ENCODE measurements at regions not wholly inside any gene's neighbourhood (a gene's known extent, or its start where the extent isn't known, plus 50 kb on each side); places are given as distances from the start of the nearest gene placed in this dataset.
"Not testable (repeated sequence)": the region's sequence is repeated elsewhere in the genome, so short reads cannot be mapped to it uniquely, and the experiment has no call there.

GRCh38 chr20:29320216-29320949, 1937.1 kb upstream of the DEFB115 start:
- DNase-seq (ENCODE audit: low spot score) = not testable (repeated sequence)

- not testable (repeated sequence) for DNase-seq (ENCODE audit: low spot score)
Measured at GRCh38 chr20:29323631-29324515, 1933.6 kb upstream of the DEFB115 start.

DNA sequence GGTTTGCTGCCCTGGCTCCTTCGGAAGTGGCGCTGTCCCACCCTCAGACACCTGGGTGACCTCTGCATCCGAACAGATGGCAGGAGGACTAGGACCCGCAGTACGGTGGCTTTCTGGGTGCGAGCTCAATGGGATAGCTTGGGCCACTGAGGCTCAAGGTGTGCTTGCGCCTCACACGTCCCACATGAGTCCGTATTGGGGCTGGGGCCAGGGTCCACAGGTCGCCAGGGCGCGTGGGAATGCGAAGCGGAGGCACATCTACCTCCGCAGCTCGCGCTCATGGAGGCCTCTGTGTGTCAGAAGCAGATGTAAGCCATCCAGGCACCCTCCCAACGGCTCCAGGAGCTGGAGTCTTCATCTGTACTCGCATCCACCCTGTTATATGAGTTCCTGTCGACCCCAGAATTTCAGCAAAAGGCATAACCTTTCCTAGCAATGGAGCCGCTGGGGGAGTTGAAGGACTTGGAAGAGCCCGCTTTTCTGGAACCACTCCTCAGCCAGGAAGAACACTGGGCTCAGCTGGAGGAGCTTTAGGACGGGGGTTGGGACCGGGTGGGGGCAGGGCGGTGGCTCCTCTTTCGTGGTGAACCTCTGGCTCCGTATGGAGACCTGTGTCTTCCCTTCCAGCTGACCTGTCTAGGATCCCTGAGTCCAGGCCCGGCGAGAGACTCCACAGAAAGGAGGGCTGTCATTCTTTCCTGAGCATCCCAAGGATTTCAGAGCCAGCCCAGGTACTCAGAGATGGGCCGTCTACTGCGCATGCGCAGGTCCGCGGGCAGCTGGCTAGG, 1932.8 kb upstream of the DEFB115 start:
- DNase-seq (ENCODE audit: low spot score) = not testable (repeated sequence)

GRCh38 chr20:29325304-29325640, 1932.2 kb upstream of the DEFB115 start:
- DNase-seq (ENCODE audit: low spot score) = no peak

DNA sequence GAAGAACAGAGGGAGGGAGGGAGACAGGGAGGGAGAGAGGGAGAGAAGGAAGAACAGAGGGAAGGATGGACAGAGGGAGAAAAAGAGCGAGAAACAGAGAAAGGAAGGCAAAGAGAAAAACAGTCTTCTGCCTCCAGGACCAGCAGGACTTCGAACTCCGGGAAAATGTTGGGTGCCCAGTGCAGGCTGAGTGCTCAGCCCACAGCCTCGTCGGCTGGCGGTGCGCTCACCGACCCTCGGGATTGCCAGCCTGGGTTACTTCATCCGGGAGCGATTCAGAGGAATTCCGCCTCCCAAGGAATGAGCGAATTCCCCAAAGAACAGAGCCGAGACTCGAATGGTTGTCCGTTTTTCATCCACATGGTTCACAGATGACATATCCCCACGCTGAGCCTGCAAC, 1931.7 kb upstream of the DEFB115 start:
- not testable (repeated sequence) for DNase-seq (ENCODE audit: low spot score)

DNA sequence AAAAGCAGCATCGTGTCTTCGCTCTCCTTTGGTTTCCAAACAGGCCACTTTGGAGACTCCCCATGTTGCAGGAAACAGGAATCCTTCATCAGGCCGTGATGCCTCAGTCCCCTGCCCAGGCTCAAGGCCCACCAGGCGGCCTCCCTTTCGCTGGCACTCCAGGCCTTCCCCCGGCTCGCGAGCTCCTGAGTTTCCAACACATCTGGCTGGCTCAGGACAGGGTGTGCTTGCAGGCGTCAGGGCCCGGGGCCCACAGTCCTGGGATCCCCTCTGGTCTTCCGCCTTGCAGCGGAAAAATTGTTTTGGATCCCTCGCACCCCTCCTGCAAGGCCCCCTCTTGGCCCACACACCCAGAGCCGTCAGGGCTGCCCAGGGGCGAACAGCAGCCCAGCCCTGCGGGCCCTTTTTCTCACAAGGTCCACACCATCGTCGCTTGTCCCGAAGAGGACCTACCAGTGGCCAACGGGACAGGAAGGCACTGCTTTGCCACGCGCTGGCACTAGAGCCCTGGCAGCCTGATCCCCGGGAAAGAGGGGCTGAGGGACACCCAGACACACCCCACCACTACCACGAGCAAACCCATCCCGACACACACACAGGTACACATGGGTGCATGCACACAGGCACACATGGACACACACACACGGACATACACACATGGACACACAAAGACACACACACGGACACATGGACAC, 1930.9 kb upstream of the DEFB115 start:
- DNase-seq (ENCODE audit: low spot score) = no peak

GRCh38 chr20:29327600-29328420, 1929.7 kb upstream of the DEFB115 start:
- not testable (repeated sequence) for DNase-seq (ENCODE audit: low spot score)

DNA sequence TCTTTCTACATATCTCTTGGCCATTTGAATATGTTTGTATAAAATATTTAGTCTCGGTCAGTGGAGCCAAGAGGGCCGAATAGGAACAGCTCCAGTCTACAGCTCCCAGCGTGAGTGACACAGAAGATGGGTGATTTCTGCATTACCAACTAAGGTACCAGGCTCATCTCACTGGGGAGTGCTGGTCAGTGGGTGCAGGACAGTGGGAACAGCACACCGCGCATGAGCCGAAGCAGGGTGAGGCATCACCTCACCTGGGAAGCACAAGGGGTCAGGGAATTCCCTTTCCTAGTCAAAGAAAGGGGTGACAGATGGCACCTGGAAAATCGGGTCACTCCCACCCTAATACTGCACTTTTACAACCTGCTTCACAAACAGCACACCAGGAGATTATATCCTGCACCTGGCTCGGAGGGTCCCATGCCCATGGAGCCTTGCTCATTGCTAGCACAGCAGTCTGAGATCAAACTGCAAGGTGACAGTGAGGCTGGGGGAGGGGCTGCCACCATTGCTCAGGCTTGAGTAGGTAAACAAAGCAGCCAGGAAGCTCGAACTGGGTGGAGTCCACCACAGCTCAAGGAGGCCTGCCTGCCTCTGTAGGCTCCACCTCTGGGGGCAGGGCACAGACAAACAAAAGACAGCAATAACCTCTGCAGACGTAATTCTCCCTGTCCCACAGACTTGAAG, 1926.9 kb upstream of the DEFB115 start:
- DNase-seq (ENCODE audit: low spot score) = not testable (repeated sequence)

GRCh38 chr20:29349836-29350235, 1907.6 kb upstream of the DEFB115 start:
- no peak for DNase-seq (ENCODE audit: low spot score)

- DNase-seq (ENCODE audit: low spot score) = not testable (repeated sequence)
Measured at GRCh38 chr20:29375937-29376336, 1881.5 kb upstream of the DEFB115 start.

DNA sequence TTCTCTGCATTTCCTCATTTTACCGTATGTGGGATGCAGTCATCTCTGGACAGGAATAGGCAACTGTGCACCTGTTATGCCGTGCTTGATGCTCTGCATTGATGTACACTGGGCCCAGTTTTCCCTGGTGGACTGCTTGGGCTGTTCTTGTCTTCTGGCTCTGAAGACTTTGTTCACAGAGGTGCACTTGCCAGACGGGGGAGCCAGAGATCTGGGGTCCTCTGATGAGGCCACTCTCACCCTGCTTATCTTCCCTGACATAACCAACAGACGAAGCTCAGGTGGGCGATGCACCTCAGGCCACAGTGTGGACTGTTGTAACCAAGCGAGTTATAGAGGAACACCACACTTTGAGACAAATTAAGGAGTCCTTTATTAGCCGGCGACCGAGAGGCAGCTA, 1864.6 kb upstream of the DEFB115 start:
- not testable (repeated sequence) for DNase-seq (ENCODE audit: low spot score)

GRCh38 chr20:29408034-29408695, 1849.3 kb upstream of the DEFB115 start:
- DNase-seq (ENCODE audit: low spot score) = no peak

DNA sequence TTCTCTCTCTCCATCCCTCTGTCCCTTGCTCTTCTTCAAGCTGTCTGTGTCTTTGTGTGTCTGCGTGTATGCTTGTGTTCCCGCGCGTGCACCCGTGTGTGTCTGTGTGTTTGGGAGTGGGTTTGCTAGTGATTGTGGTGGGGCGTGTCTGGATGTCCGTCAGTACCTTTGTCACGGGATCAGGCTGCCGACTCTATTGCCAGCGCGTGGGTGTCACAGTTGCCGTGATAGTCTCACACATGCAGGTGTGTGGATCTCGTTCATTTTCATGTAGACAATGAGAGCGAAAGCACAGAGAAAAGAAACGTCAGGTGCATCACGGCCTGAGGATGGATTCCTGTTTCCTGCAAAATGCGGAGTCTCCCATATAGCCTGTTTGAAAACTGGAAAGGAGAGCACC, 1848.8 kb upstream of the DEFB115 start:
- DNase-seq (ENCODE audit: low spot score) = not testable (repeated sequence)

DNA sequence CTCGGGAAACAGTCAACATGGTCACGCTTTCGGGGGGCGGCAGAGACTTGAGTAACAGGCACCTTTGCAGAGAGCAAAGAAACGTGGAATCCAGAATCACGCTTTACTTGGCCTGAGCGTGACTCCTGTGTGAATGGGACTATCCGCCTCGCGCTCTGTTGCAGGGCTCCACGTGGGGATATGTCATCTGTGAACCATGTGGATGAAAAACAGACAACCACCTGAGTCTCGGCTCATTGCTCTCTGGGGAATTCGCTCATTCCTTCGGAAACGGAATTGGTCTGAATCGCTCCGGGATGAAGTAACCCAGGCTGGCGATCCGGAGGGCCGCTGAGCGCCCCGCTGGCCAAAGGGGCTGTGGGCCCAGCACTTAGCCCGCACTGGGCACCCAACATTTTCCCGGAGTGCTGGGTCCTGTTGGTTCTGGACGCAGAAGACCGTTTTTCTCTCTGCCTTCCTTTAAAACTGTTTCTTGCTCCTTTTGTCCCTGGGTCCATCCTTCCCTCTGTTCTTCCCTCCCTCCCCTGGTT, 1848.2 kb upstream of the DEFB115 start:
- not testable (repeated sequence) for DNase-seq (ENCODE audit: low spot score)

GRCh38 chr20:29409833-29410805, 1847.3 kb upstream of the DEFB115 start:
- DNase-seq (ENCODE audit: low spot score) = no peak

GRCh38 chr20:29410806-29411457, 1846.5 kb upstream of the DEFB115 start:
- DNase-seq (ENCODE audit: low spot score) = no peak

DNA sequence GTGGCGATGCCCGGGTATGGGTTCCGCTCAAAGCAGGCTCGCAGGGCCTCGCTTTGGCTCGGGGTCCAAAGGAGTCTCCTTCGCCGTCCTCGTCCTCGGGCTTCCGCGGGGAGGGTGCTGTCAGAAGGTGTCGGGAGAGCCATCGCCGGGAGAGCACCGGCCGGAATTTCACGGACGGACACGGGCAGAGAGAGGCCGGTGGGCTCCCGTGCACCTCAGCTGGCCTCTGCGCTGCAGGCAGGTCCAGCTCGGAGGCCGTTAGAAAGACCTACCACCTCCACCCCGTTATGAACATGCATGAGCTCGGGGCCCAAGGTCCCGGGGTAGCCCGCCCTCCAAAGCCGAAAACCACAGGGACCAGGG, 1846.0 kb upstream of the DEFB115 start:
- not testable (repeated sequence) for DNase-seq (ENCODE audit: low spot score)

- no peak for DNase-seq (ENCODE audit: low spot score)
Measured at GRCh38 chr20:29419378-29419777, 1838.1 kb upstream of the DEFB115 start.
